SK-MEL-5 (cell line): ENCODE measurements at regions not wholly inside any gene's neighbourhood (a gene's known extent, or its start where the extent isn't known, plus 50 kb on each side); places are given as distances from the start of the nearest gene placed in this dataset.

ENCODE experiments used
- DNase-seq: peaks from one replicate; pipeline ENCODE4 v3.0.0-alpha.2; 2016; ENCODE audit warnings: low read depth, low spot score
- in situ Hi-C: cut with HindIII; loops from 2 replicates; pipeline ENCODE4 v1.10.0; 2016; ENCODE audit warnings: low sequenced_read_pairs, high pct_unique_total_duplicates, low pct_unique_long_range_greater_than_20kb

- DNase-seq: no peak
- in situ Hi-C loops: no loop called here
Measured at GRCh38 chr2:61774351-61774750, 79.5 kb downstream of the FAM161A start.

- peak; percentile 86 for DNase-seq
- in situ Hi-C loops: no loop called here
Measured at GRCh38 chr2:61771904-61772845, 81.7 kb downstream of the FAM161A start.

- DNase-seq: no peak
- in situ Hi-C loops: no loop called here
Measured at GRCh38 chr2:61770746-61771145, 83.1 kb downstream of the FAM161A start.

GRCh38 chr2:61770298-61770697 lies 83.6 kb downstream of the FAM161A start:
- DNase-seq: no peak
- in situ Hi-C loops: no loop called here

GRCh38 chr2:61769093-61769675 lies 84.7 kb downstream of the FAM161A start:
- DNase-seq: no peak
- in situ Hi-C loops: no loop called here

GRCh38 chr2:61764035-61764800 lies 89.6 kb downstream of the FAM161A start:
- in situ Hi-C loops: no loop called here
- DNase-seq: peak; percentile 99

GRCh38 chr2:61763605-61764034 lies 90.2 kb downstream of the FAM161A start:
- in situ Hi-C loops: no loop called here
- DNase-seq: peak; percentile 94

- DNase-seq: peak; percentile 61
- in situ Hi-C loops: no loop called here
Measured at GRCh38 chr2:61762292-61762691, 91.6 kb downstream of the FAM161A start.

GRCh38 chr2:61759718-61760117 lies 94.1 kb downstream of the FAM161A start:
- DNase-seq: peak; percentile 71
- in situ Hi-C loops: no loop called here

- in situ Hi-C loops: no loop called here
- no peak for DNase-seq
Measured at GRCh38 chr2:61759005-61759404, 94.9 kb downstream of the FAM161A start.

GRCh38 chr2:61758159-61758558 lies 95.7 kb downstream of the FAM161A start:
- in situ Hi-C loops: no loop called here
- no peak for DNase-seq

GRCh38 chr2:61753512-61753911 lies 100.3 kb downstream of the FAM161A start:
- in situ Hi-C loops: no loop called here
- DNase-seq: no peak

- in situ Hi-C loops: no loop called here
- no peak for DNase-seq
Measured at GRCh38 chr2:61750624-61751023, 103.2 kb downstream of the FAM161A start.

- in situ Hi-C loops: no loop called here
- no peak for DNase-seq
Measured at GRCh38 chr2:61742955-61743354, 110.9 kb downstream of the FAM161A start.

GRCh38 chr2:61737841-61738240 lies 116.0 kb downstream of the FAM161A start:
- DNase-seq: no peak
- in situ Hi-C loops: no loop called here

GRCh38 chr2:61736953-61737352 lies 116.9 kb downstream of the FAM161A start:
- in situ Hi-C loops: no loop called here
- DNase-seq: no peak

- no peak for DNase-seq
- in situ Hi-C loops: no loop called here
Measured at GRCh38 chr2:61733563-61733962, 120.3 kb downstream of the FAM161A start.

GRCh38 chr2:61732787-61733186 lies 121.1 kb downstream of the FAM161A start:
- in situ Hi-C loops: no loop called here
- no peak for DNase-seq
